K562 (cell line): ENCODE measurements at regions not wholly inside any gene's neighbourhood (a gene's known extent, or its start where the extent isn't known, plus 50 kb on each side); places are given as distances from the start of the nearest gene placed in this dataset.

Experiments used
- ATAC-seq: fragments of 200-7000 bp; cut with Tn5 transposase; 3 replicates; pipeline ENCODE4 v1.9.1; 2020; ENCODE audit warnings: moderate library complexity
- BruUV-seq: library from RNA; stranded (reverse); fragments of 400-500 nt; replicated peaks from 2 replicates; lab custom pipeline; 2021; lab: Mats Ljungman, UMichigan
- CTCF ChIA-PET: fragments of 300-600 bp; formaldehyde crosslinking; extraction: SDS; loops from one replicate; lab custom pipeline; 2021; ENCODE audit warnings: low intra/inter-chr PET ratio; lab: Yijun Ruan, JAX
- POLR2A ChIA-PET: fragments of 300-600, 350-650 bp; sonication (Branson Sonifier 250); formaldehyde crosslinking; extraction: SDS; loops from one replicate; lab custom pipeline; 2021; ENCODE audit warnings: antibody characterized with exemption, inconsistent platforms; lab: Yijun Ruan, JAX
- DNase-seq, 4 experiments: peaks; one replicate each; pipeline versions ENCODE4 v3.0.0 to v3.0.0-alpha.2; 2011 to 2018; ENCODE audit warnings: low spot score in 3 of 4, mixed read lengths in 3 of 4; ENCODE audit errors: extremely low read depth in 1 of 4
- FAIRE-seq: peaks from 2 replicates; lab custom pipeline; 2011; peaks lifted over from hg19 to GRCh38; lab: Jason Lieb, UNC
- H2AFZ ChIP-seq: 2 replicates; pipeline ENCODE4 v1.6.0; 2011; ENCODE audit warnings: low read depth, low read length, control low read depth, inconsistent platforms
- H3K27ac ChIP-seq: fragments of 200-600 bp; 3 replicates; pipeline ENCODE4 v1.8.0; 2011; ENCODE audit warnings: low read depth, mild to moderate bottlenecking, control low read depth, inconsistent platforms, low read length, moderate library complexity, mixed read lengths; ENCODE audit errors: extremely low read depth
- H3K27me3 ChIP-seq, 2 experiments: fragments of 300-600 bp in 1 of 2; 2 replicates in 1 of 2; 3 replicates in 1 of 2; pipeline versions ENCODE4 v1.6.0 to v1.8.0; 2011; ENCODE audit warnings: inconsistent platforms in 2 of 2, low read length in 2 of 2, mild to moderate bottlenecking in 1 of 2, mixed read lengths in 1 of 2, moderate library complexity in 1 of 2; ENCODE audit not compliant: control insufficient read depth in 2 of 2, insufficient read depth in 2 of 2
- H3K36me3 ChIP-seq: fragments of 300-600 bp; 3 replicates; pipeline ENCODE4 v1.8.0; 2011; ENCODE audit warnings: mild to moderate bottlenecking, low read length, inconsistent platforms; ENCODE audit not compliant: control insufficient read depth, insufficient read depth
- H3K4me1 ChIP-seq, 2 experiments: fragments of 200-600 bp in 1 of 2; replicated peaks in 1 of 2; 2 replicates in 1 of 2; 3 replicates in 1 of 2; pipeline versions ENCODE4 v1.5.1 to v1.8.0; 2011; ENCODE audit warnings: inconsistent platforms in 2 of 2, low read length in 2 of 2, mild to moderate bottlenecking in 1 of 2, mixed read lengths in 1 of 2, moderate library complexity in 1 of 2; ENCODE audit not compliant: control insufficient read depth in 2 of 2, insufficient read depth in 2 of 2
- H3K4me2 ChIP-seq: 2 replicates; pipeline ENCODE4 v1.6.1; 2011; ENCODE audit warnings: low read length, control low read depth, inconsistent platforms, mixed read lengths; ENCODE audit not compliant: insufficient read depth
- H3K4me3 ChIP-seq: fragments of 200-600 bp; sonication (generic), shearing (Covaris generic); 2 replicates; pipeline ENCODE4 v1.5.1; 2016; ENCODE audit warnings: control low read depth, inconsistent platforms
- H3K79me2 ChIP-seq: fragments of 200-600 bp; 3 replicates; pipeline ENCODE4 v1.8.0; 2011; ENCODE audit warnings: low read length, inconsistent platforms; ENCODE audit not compliant: control insufficient read depth, insufficient read depth
- H3K9ac ChIP-seq, 2 experiments: 2 replicates each; pipeline versions ENCODE4 v1.6.0 to v1.6.1; 2011; ENCODE audit warnings: low read depth in 2 of 2, low read length in 2 of 2, control low read depth in 1 of 2, inconsistent platforms in 1 of 2, mild to moderate bottlenecking in 1 of 2, mixed read lengths in 1 of 2; ENCODE audit not compliant: insufficient read depth in 1 of 2
- H3K9me1 ChIP-seq: one replicate; pipeline ENCODE4 v1.6.0; 2011; ENCODE audit warnings: inconsistent platforms, mild to moderate bottlenecking, low read length, moderate library complexity; ENCODE audit not compliant: control insufficient read depth, insufficient read depth
- H3K9me3 ChIP-seq: replicated peaks from 2 replicates; pipeline ENCODE4 v1.5.1; 2011; ENCODE audit warnings: low read depth, low read length, inconsistent platforms; ENCODE audit not compliant: control insufficient read depth, insufficient read depth
- H4K20me1 ChIP-seq: replicated peaks from 2 replicates; pipeline ENCODE4 v1.6.1; 2011; ENCODE audit warnings: low read length, inconsistent platforms, mixed read lengths; ENCODE audit not compliant: control insufficient read depth, insufficient read depth
- BCL6 ChIP-seq: fragments of 250-450 bp; sonication (Bioruptor Pico); IDR thresholded peaks from 2 replicates; pipeline ENCODE4 v1.4.0; 2020
- BRF2 ChIP-seq: IDR thresholded peaks from 3 replicates; pipeline ENCODE4 v1.6.1; 2011; ENCODE audit warnings: borderline replicate concordance, mild to moderate bottlenecking; ENCODE audit not compliant: insufficient read length, insufficient read depth
- CAMTA2 ChIP-seq: fragments of 250-450 bp; sonication (Bioruptor Pico); conservative IDR thresholded peaks from 2 replicates; pipeline ENCODE4 v1.5.1; 2022
- ELF4 ChIP-seq: fragments of 450-650 bp; formaldehyde crosslinking; IDR thresholded peaks from 2 replicates; pipeline ENCODE4 v1.4.0; 2022; ENCODE audit warnings: missing genetic modification characterization
- HDAC8 ChIP-seq: fragments of 450-650 bp; IDR thresholded peaks from 2 replicates; pipeline ENCODE4 v1.6.1; 2016; ENCODE audit warnings: mild to moderate bottlenecking, missing genetic modification characterization, moderate library complexity, missing compliant biosample characterization
- MITF ChIP-seq: IDR thresholded peaks from 2 replicates; pipeline ENCODE4 v1.6.1; 2014; ENCODE audit warnings: antibody characterized with exemption
- NBN ChIP-seq: fragments of 450-650 bp; IDR thresholded peaks from 2 replicates; pipeline ENCODE4 v1.6.1; 2016; ENCODE audit warnings: low read depth, mild to moderate bottlenecking
- NFE2 ChIP-seq: IDR thresholded peaks from 2 replicates; pipeline ENCODE4 v1.6.1; 2014; ENCODE audit warnings: antibody characterized with exemption, low read depth
- SRSF3 ChIP-seq: fragments of 200-400 bp; formaldehyde crosslinking; IDR thresholded peaks from 2 replicates; pipeline ENCODE4 v1.6.1; 2016; ENCODE audit warnings: mild to moderate bottlenecking, low read length, moderate library complexity; ENCODE audit not compliant: insufficient read depth
- TAF15 ChIP-seq: fragments of 200-400 bp; formaldehyde crosslinking; IDR thresholded peaks from 2 replicates; pipeline ENCODE4 v1.6.1; 2017; ENCODE audit warnings: mild to moderate bottlenecking, low read depth, low read length, moderate library complexity
- UBTF ChIP-seq, 2 experiments: IDR thresholded peaks; 2 replicates each; pipeline ENCODE4 v1.6.1; 2012; ENCODE audit warnings: improper control_type of control experiment in 2 of 2, low read depth in 2 of 2, low read length in 2 of 2, borderline replicate concordance in 1 of 2
- ZBTB49 ChIP-seq: sonication (generic); formaldehyde crosslinking; IDR thresholded peaks from 2 replicates; pipeline ENCODE4 v1.8.0; 2022; ENCODE audit warnings: missing genetic modification reagents, mild to moderate bottlenecking, borderline replicate concordance
- ZNF639 ChIP-seq, 2 experiments: fragments of 200-800 bp in 1 of 2; sonication (Bioruptor generic) in 1 of 2; sonication (generic) in 1 of 2; formaldehyde crosslinking in 1 of 2; IDR thresholded peaks in 1 of 2; conservative IDR thresholded peaks in 1 of 2; 2 replicates each; pipeline versions ENCODE4 v1.5.0 to v1.6.1; 2016 to 2020; ENCODE audit warnings: missing compliant biosample characterization in 1 of 2, missing genetic modification characterization in 1 of 2, missing genetic modification reagents in 1 of 2
- in situ Hi-C: fragments of 300-500 bp; cut with MboI; formaldehyde crosslinking; loops from 4 replicates; pipeline ENCODE4 v1.15.0; 2018; ENCODE audit warnings: inconsistent platforms, mixed read lengths
- intact Hi-C: fragments of 100-400 bp; cut with micrococcal nuclease; formaldehyde crosslinking; loops from 2 replicates; pipeline ENCODE4 v1.14.2; 2022

- TF ChIP-seq MITF (no peak), BRF2 (no peak), NFE2 (no peak)
These were observed 795.4 kb upstream of the SEMA6D start (continued) for GRCh38 chr15:46921891-46922290.

GRCh38 chr15:46930426-46930825 is 786.9 kb upstream of the SEMA6D start:
- H2AFZ ChIP-seq: no peak overlapping the region
- no peak overlapping the region for H3K4me2 ChIP-seq
- ChIA-PET POLR2A (no interaction called here), CTCF (no interaction called here)
- H3K36me3 ChIP-seq: no peaks in the 10 kb centered on the region
- no peaks in the 10 kb centered on the region for H3K79me2 ChIP-seq
- no peak overlapping the region for H3K9ac ChIP-seq
- no peaks in the 10 kb centered on the region for H3K27me3 ChIP-seq
- ATAC-seq (no peak), DNase-seq (no peak), FAIRE-seq (no peak)
- intact Hi-C loops (no loop called here), in situ Hi-C loops (no loop called here)
- no peaks in the 10 kb centered on the region for H4K20me1 ChIP-seq
- no peaks in the 10 kb centered on the region for H3K9me3 ChIP-seq
- no peaks in the 10 kb centered on the region for H3K9me1 ChIP-seq
- BruUV-seq: no TSS peak
- H3K4me1 ChIP-seq: no peaks in the 10 kb centered on the region
- no peak overlapping the region for H3K27ac ChIP-seq
- H3K4me3 ChIP-seq: no peak overlapping the region
- TF ChIP-seq ZNF639 (CRISPR knock-in tag; conservative IDR thresholded peaks at IDR 0.05 in 1 of 2, IDR thresholded peaks at IDR 0.05 in 1 of 2): no peak
- no peak for TF ChIP-seq UBTF (IDR thresholded peaks at IDR 0.05; ENCODE audit: borderline replicate concordance in 1 of 2, low read depth in 2 of 2, low read length in 2 of 2)
- TF ChIP-seq ELF4 (CRISPR knock-in tag): no peak
- TF ChIP-seq NBN: no peak
- no peak for TF ChIP-seq SRSF3
- TF ChIP-seq CAMTA2 (CRISPR knock-in tag): no peak
- no peak for TF ChIP-seq TAF15
- TF ChIP-seq ZBTB49 (CRISPR knock-in tag): no peak
- no peak for TF ChIP-seq BCL6 (CRISPR knock-in tag)
- no peak for TF ChIP-seq HDAC8 (tag)
